SJSA1 (cell line): ENCODE measurements at regions not wholly inside any gene's neighbourhood (a gene's known extent, or its start where the extent isn't known, plus 50 kb on each side); places are given as distances from the start of the nearest gene placed in this dataset.

Source experiments
- DNase-seq, 2 experiments: peaks; one replicate each; pipeline ENCODE4 v3.0.0-alpha.2; 2015 to 2020; ENCODE audit warnings: low spot score in 2 of 2, low read depth in 1 of 2
- H3K27ac ChIP-seq: fragments of 250-450 bp; sonication (Bioruptor Pico); 2 replicates; pipeline ENCODE4 v1.5.1; 2020; ENCODE audit warnings: mild to moderate bottlenecking, moderate library complexity
- H3K27me3 ChIP-seq: fragments of 250-450 bp; sonication (Bioruptor Pico); replicated peaks from 2 replicates; pipeline ENCODE4 v1.5.1; 2020; ENCODE audit warnings: mild to moderate bottlenecking, moderate library complexity
- H3K36me3 ChIP-seq: fragments of 250-450 bp; sonication (Bioruptor Pico); 2 replicates; pipeline ENCODE4 v1.5.1; 2020; ENCODE audit warnings: mild to moderate bottlenecking
- H3K4me1 ChIP-seq: fragments of 250-450 bp; sonication (Bioruptor Pico); replicated peaks from 2 replicates; pipeline ENCODE4 v1.6.1; 2021; ENCODE audit warnings: mild to moderate bottlenecking
- H3K4me3 ChIP-seq: fragments of 250-450 bp; sonication (Bioruptor Pico); 2 replicates; pipeline ENCODE4 v1.5.1; 2020; ENCODE audit warnings: mild to moderate bottlenecking
- H3K9me3 ChIP-seq: fragments of 250-450 bp; sonication (Bioruptor Pico); replicated peaks from 2 replicates; pipeline ENCODE4 v1.5.1; 2020; ENCODE audit warnings: mild to moderate bottlenecking

DNA sequence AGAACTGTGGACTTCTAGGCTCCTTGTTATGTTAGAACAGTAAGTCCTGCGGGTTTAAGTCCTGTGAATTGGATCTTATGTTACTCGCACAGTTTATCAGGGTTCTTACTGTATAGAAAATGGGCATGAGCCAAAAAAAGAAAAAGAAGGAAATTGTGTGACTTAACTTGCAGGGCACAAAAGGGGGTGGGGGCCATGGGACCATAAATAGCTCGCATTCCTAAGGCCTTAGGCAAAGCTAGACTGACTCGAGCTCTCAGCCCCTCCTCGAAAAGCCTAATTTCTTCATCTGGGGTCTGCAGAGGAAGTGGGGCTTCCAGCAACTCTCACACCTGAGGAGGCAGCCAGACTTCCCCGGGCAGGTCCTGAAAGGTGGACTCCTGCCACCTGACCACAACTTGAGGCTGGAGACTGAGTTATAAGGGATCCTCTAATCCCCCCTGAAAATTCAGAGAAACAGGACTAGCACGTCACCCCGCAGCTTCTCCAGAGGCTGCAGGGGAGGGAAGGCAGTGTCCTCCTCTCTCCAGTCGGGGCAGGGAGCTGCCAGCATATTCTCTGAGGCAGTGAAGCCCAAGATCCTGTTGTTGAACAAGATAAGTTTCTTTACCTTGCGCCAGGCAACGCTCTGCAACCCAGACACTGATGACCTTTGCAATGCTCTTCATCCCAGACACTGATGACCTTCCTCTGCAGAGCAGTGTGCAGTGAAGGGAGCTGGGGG lies 280.5 kb downstream of the PCNX1 start:
- no peak overlapping the region for H3K4me3 ChIP-seq
- peaks cover 11% of the 10 kb centered on the region for H3K4me1 ChIP-seq
- H3K27me3 ChIP-seq = no peaks in the 10 kb centered on the region
- H3K27ac ChIP-seq = peak overlapping the region; percentile 58
- H3K36me3 ChIP-seq = no peaks in the 10 kb centered on the region
- H3K9me3 ChIP-seq = no peaks in the 10 kb centered on the region
- DNase-seq = peak in 1 of 2 experiments; percentile 32

DNA sequence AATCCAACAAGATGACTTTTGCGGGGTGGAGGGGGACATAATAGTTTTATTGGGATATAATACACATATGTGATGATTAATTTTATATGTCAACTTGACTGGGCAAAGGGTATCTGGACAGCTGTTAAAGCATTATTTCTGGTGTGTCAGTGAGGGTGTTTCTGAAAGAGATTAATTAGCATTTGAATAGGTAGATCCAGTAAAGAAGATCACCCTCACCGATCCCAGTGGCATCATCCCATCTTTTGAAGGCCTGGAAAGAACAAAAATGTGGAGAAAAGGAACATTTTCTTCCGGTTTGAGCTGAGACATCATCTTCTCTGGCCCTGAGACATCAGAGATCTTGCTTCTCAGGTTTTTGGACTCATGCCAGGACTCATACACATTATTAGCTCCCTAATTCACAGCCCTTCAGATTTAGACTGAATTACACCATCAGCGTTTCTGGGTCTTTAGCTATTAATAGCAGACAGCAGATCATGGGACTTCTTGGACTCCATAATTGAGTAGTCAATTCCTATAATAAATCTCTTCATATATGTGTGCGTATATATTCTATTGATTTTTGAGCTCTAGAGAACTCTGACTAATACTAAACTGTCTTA lies 283.6 kb downstream of the PCNX1 start:
- H3K4me3 ChIP-seq = no peak overlapping the region
- no peak overlapping the region for H3K27ac ChIP-seq
- DNase-seq = no peak
- no peaks in the 10 kb centered on the region for H3K9me3 ChIP-seq
- H3K4me1 ChIP-seq = peaks cover 11% of the 10 kb centered on the region
- H3K27me3 ChIP-seq = no peaks in the 10 kb centered on the region
- no peaks in the 10 kb centered on the region for H3K36me3 ChIP-seq

DNA sequence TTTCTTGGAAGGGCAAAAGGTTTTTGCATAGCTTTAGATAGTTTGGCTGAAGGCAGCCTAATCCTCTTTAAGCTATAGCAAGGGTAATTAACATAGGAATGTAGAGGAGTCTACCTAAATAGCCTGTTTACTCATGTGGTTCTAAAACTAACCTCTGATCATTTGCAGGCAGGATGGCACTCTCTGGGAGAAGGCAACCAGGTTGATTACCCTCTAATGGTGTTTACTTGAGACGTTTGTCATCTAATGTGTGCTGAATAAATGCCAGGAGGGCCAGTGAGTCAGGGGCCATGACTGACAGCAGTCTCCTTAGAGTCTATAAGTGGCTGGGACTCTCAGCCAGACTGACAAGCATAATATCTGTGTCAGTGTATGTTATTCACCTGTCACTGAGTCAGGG lies 286.4 kb downstream of the PCNX1 start:
- no peaks in the 10 kb centered on the region for H3K9me3 ChIP-seq
- DNase-seq = no peak
- no peaks in the 10 kb centered on the region for H3K36me3 ChIP-seq
- H3K27me3 ChIP-seq = no peaks in the 10 kb centered on the region
- H3K4me1 ChIP-seq = peaks cover 22% of the 10 kb centered on the region
- H3K27ac ChIP-seq = no peak overlapping the region
- no peak overlapping the region for H3K4me3 ChIP-seq

- H3K4me1 ChIP-seq = peaks cover 22% of the 10 kb centered on the region
- no peak overlapping the region for H3K27ac ChIP-seq
- H3K4me3 ChIP-seq = no peak overlapping the region
- no peaks in the 10 kb centered on the region for H3K36me3 ChIP-seq
- DNase-seq = no peak
- no peaks in the 10 kb centered on the region for H3K27me3 ChIP-seq
- H3K9me3 ChIP-seq = no peaks in the 10 kb centered on the region; the same call in 1 of the 2 replicates
Observed at GRCh38 chr14:71194251-71194650, 287.0 kb downstream of the PCNX1 start.

- Histone ChIP-seq H3K4me1 (peaks cover 22% of the 10 kb centered on the region), H3K27ac (0 out of 2 replicates have a peak overlapping the region, but pooled peaks have one; percentile 11), H3K36me3 (no peaks in the 10 kb centered on the region), H3K4me3 (no peak overlapping the region), H3K9me3 (no peaks in the 10 kb centered on the region; the same call in 1 of the 2 replicates), H3K27me3 (no peaks in the 10 kb centered on the region)
- DNase-seq = peak; percentile 21 to 57
Observed at GRCh38 chr14:71196921-71197320, 289.7 kb downstream of the PCNX1 start.

DNA sequence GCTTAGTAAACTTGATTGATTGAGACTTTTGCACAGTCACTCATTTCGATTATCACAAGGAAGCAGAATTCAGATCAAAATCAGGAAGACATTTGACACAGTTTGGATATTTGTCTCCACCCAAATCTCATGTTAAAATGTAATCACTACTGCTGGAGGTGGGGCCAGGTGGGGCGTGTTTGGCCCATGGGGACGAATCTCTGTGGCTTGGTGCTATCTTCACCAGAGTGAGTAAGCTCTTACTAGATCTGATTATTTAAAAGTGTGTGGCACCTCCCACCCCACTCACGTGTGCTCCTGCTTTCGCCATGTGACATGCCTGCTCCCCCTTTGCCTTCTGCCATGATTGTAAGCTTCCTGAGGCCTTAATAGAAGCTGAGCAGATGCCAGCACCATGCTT lies 291.4 kb downstream of the PCNX1 start:
- Histone ChIP-seq H3K27me3 (no peaks in the 10 kb centered on the region), H3K4me1 (peaks cover 22% of the 10 kb centered on the region), H3K36me3 (no peaks in the 10 kb centered on the region), H3K4me3 (no peak overlapping the region), H3K27ac (no peak overlapping the region), H3K9me3 (no peaks in the 10 kb centered on the region; the same call in 1 of the 2 replicates)
- no peak for DNase-seq

DNA sequence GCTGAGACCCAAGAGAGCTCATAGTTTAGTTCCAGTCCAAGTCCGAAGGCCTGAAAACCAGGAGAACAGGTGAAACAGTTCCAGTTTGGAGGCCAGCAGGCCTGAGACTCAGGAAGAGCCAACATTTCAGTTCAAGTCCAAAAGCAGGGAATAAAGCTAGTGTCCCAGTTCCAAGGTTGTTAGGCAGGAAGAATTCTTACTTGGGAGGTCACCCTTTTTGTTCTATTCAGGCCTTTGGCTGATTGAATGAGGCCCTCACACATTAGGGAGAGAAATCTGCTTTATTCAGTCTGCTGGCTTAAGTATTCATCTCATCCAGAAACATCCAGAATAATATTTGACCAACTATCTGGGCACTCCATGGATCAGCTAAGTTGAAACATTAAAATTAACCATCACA lies 294.6 kb downstream of the PCNX1 start:
- no peak overlapping the region for H3K4me3 ChIP-seq
- H3K4me1 ChIP-seq = peaks cover 18% of the 10 kb centered on the region
- H3K9me3 ChIP-seq = no peaks in the 10 kb centered on the region; the same call in 1 of the 2 replicates
- DNase-seq = no peak
- no peaks in the 10 kb centered on the region for H3K36me3 ChIP-seq
- no peak overlapping the region for H3K27ac ChIP-seq
- H3K27me3 ChIP-seq = no peaks in the 10 kb centered on the region

DNA sequence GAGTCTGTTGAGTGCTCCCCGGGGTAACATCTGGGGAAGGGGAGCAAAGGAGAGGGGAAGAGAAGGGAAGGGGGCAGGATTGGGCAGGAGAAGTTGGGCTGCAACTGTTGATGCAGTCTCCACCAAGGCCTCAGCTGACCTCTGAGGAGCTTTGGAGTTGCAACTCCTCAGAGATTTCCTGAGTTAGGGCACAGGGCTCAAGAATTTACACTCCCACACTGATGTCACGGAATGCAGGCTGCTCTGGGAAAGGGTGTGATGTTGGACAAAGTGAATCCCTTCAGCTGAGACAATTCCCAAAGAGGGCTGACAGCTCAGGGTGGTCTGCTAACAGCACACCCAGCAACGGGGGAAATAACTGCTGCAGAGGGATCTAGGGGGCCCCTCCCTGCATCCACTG lies 295.6 kb downstream of the PCNX1 start:
- H3K36me3 ChIP-seq = no peaks in the 10 kb centered on the region
- DNase-seq = no peak
- no peak overlapping the region for H3K27ac ChIP-seq
- H3K4me3 ChIP-seq = no peak overlapping the region
- H3K4me1 ChIP-seq = peaks cover 7% of the 10 kb centered on the region
- no peaks in the 10 kb centered on the region; the same call in 1 of the 2 replicates for H3K9me3 ChIP-seq
- H3K27me3 ChIP-seq = no peaks in the 10 kb centered on the region

GRCh38 chr14:71203306-71203705 lies 296.0 kb downstream of the PCNX1 start:
- no peaks in the 10 kb centered on the region; the same call in 1 of the 2 replicates for H3K9me3 ChIP-seq
- peaks cover 3% of the 10 kb centered on the region for H3K4me1 ChIP-seq
- H3K4me3 ChIP-seq = no peak overlapping the region
- H3K27ac ChIP-seq = no peak overlapping the region
- H3K36me3 ChIP-seq = no peaks in the 10 kb centered on the region
- no peaks in the 10 kb centered on the region for H3K27me3 ChIP-seq
- no peak for DNase-seq

GRCh38 chr14:71204231-71204630 lies 297.0 kb downstream of the PCNX1 start:
- H3K36me3 ChIP-seq = no peaks in the 10 kb centered on the region
- no peaks in the 10 kb centered on the region for H3K9me3 ChIP-seq
- no peak overlapping the region for H3K4me3 ChIP-seq
- DNase-seq = no peak
- no peak overlapping the region for H3K27ac ChIP-seq
- H3K27me3 ChIP-seq = no peaks in the 10 kb centered on the region
- H3K4me1 ChIP-seq = no peaks in the 10 kb centered on the region; the same call in 1 of the 2 replicates

DNA sequence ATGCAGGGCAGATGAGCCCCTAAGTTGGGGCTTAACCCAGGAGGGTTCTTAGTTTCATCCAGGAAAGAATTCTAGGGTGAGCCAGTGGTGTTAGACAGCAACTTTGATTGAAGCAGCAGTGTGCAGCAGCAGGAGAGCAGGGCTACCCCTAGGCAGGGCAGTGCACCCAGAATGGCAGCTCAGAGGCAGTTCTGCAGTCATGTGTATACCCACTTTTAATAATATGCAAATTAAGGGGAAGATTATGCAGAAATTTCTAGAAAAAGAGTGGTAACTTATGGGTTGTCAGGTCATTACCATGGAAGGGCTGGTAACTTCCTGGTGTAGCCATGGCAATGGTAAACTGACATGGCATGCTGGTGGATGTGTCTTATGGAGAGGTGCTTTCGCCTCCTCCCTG lies 297.5 kb downstream of the PCNX1 start:
- Histone ChIP-seq H3K27ac (no peak overlapping the region), H3K4me1 (no peaks in the 10 kb centered on the region; the same call in 1 of the 2 replicates), H3K4me3 (no peak overlapping the region), H3K36me3 (no peaks in the 10 kb centered on the region), H3K9me3 (no peaks in the 10 kb centered on the region), H3K27me3 (no peaks in the 10 kb centered on the region)
- DNase-seq = no peak

GRCh38 chr14:71206123-71206522 lies 298.9 kb downstream of the PCNX1 start:
- no peaks in the 10 kb centered on the region for H3K9me3 ChIP-seq
- H3K4me3 ChIP-seq = no peak overlapping the region
- H3K4me1 ChIP-seq = no peaks in the 10 kb centered on the region; the same call in 1 of the 2 replicates
- DNase-seq = no peak
- H3K27ac ChIP-seq = no peak overlapping the region
- H3K36me3 ChIP-seq = no peaks in the 10 kb centered on the region
- no peaks in the 10 kb centered on the region for H3K27me3 ChIP-seq

DNA sequence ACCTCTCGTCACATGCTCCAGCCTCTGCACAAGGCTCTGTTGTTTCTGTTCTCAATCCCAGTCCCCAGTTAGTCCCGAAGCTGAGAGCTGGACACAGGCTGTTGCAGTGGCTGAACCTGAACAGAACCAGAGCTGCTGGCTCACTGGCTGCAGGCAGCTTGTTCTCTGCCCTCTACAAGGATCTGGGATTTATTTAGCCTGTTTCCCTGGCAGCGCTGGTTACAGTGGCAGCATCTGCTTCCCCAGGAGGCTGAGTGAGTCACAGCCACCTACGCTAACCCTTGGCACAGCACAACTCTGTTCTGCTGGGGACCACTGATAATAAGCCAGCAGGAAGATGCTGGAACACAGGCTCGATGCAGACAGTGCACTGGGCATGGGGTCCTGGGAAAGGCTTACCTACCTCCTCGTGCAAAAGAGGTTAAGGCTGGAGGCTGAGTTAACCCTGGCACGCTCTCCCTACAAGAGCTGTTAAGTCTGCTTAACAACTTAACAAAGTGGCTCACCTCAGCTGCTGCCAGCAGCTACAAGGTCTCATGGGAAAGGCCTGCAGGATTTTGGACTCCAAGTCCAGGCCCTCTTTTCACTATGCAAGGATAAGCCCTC lies 299.6 kb downstream of the PCNX1 start:
- Histone ChIP-seq H3K4me3 (no peak overlapping the region), H3K4me1 (no peaks in the 10 kb centered on the region; the same call in 1 of the 2 replicates), H3K27ac (no peak overlapping the region), H3K9me3 (no peaks in the 10 kb centered on the region), H3K27me3 (no peaks in the 10 kb centered on the region), H3K36me3 (no peaks in the 10 kb centered on the region)
- DNase-seq = no peak

GRCh38 chr14:71208702-71209357 lies 301.6 kb downstream of the PCNX1 start:
- Histone ChIP-seq H3K4me1 (no peaks in the 10 kb centered on the region), H3K9me3 (no peaks in the 10 kb centered on the region), H3K4me3 (no peak overlapping the region), H3K27me3 (no peaks in the 10 kb centered on the region), H3K27ac (no peak overlapping the region), H3K36me3 (no peaks in the 10 kb centered on the region)
- DNase-seq = no peak
